ENCODE measurements at regions not wholly inside any gene's neighbourhood (a gene's known extent, or its start where the extent isn't known, plus 50 kb on each side); places are given as distances from the start of the nearest gene placed in this dataset.

GRCh38 chr7:115869190-115869589, 161.4 kb downstream of the TFEC start:
- Histone ChIP-seq H3K9me3 (ENCODE audit: control insufficient read depth, insufficient read depth, low read depth, low read length) (no peaks in the 10 kb centered on the region), H3K36me3 (ENCODE audit: control insufficient read depth in 2 of 2, insufficient read depth in 1 of 2, low read length in 2 of 2) (no peaks in the 10 kb centered on the region), H3K27ac (ENCODE audit: extremely low read depth, low read depth, low read length) (no peak overlapping the region), H3K4me3 (ENCODE audit: low read depth, low read length) (no peak overlapping the region), H3K4me1 (ENCODE audit: control insufficient read depth, insufficient read depth, low read length) (no peaks in the 10 kb centered on the region)
- ChIA-PET POLR2A (no interaction called here), CTCF (interaction anchor here (0.7 kb wide), 1 partner anchor 20 kb away, joined by 4 read pairs; no protein-coding TSS in a partner anchor)
- no peak for TF ChIP-seq ZNF449 (tag by site-specific recombination; IDR thresholded peaks at IDR 0.05)
- no peak for TF ChIP-seq ZNF704 (tag by site-specific recombination; IDR thresholded peaks at IDR 0.05)
- TF ChIP-seq ZNF146 (tag by site-specific recombination; IDR thresholded peaks at IDR 0.05), result no peak
- TF ChIP-seq HOXA7 (CRISPR knock-in tag; IDR thresholded peaks at IDR 0.05; ENCODE audit: borderline replicate concordance), result no peak
- TF ChIP-seq ZNF433 (tag by site-specific recombination; IDR thresholded peaks at IDR 0.05; ENCODE audit: low read depth), result no peak
- no peak for TF ChIP-seq TSHZ1 (tag by site-specific recombination; IDR thresholded peaks at IDR 0.05; ENCODE audit: borderline replicate concordance)
- TF ChIP-seq ZNF645 (tag by site-specific recombination; IDR thresholded peaks at IDR 0.05), result no peak
- no peak for TF ChIP-seq KLF10 (tag by site-specific recombination; IDR thresholded peaks at IDR 0.05)
- TF ChIP-seq ZNF132 (tag by site-specific recombination; IDR thresholded peaks at IDR 0.05; ENCODE audit: borderline replicate concordance), result no peak
- no peak for TF ChIP-seq ZSCAN30 (tag by site-specific recombination; IDR thresholded peaks at IDR 0.05)
- TF ChIP-seq ZNF677 (tag by site-specific recombination; IDR thresholded peaks at IDR 0.05), result no peak
- no peak for TF ChIP-seq ZNF473 (tag by site-specific recombination; IDR thresholded peaks at IDR 0.05)
- no peak for TF ChIP-seq ZNF223 (tag by site-specific recombination; IDR thresholded peaks at IDR 0.05)
- no peak for TF ChIP-seq ZNF544 (tag by site-specific recombination; IDR thresholded peaks at IDR 0.05)
- TF ChIP-seq ZNF398 (tag by site-specific recombination; IDR thresholded peaks at IDR 0.05), result no peak
- TF ChIP-seq REPIN1 (tag by site-specific recombination; IDR thresholded peaks at IDR 0.05; ENCODE audit: low read depth), result no peak
- TF ChIP-seq ZNF426 (tag by site-specific recombination; IDR thresholded peaks at IDR 0.05), result no peak
- TF ChIP-seq ATF2 (tag by site-specific recombination; IDR thresholded peaks at IDR 0.05; ENCODE audit: low read depth), result no peak
- TF ChIP-seq ZFHX2 (tag by site-specific recombination; conservative IDR thresholded peaks at IDR 0.05), result no peak
- TF ChIP-seq OSR2 (tag by site-specific recombination; IDR thresholded peaks at IDR 0.05), result no peak
